ENCODE measurements at regions not wholly inside any gene's neighbourhood (a gene's known extent, or its start where the extent isn't known, plus 50 kb on each side); places are given as distances from the start of the nearest gene placed in this dataset.

DNA sequence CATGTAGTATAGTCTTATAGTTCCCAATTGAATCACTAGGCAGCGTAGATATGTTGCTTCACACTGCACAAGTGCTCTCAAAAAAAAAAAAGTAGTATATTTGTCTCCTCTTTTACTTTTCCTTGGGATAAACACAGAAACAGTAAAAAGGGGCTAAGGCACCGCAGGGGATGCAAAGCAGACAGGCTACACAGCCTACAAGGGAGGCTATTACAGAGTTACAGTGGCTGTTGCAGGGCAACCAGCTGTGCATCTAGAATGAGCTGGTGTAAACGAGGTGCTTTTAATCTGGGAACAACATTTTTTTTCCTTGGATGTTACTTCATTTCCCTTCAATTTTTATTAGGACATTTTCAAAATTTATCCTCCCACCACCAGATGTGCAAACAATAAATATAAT, 1934.7 kb upstream of the CELF4 start:
- no peaks in the 10 kb centered on the region for H3K36me3 ChIP-seq
- H3K4me1 ChIP-seq: no peaks in the 10 kb centered on the region
- no peak overlapping the region for H3K27ac ChIP-seq
- H3K4me3 ChIP-seq: no peak overlapping the region
- WGBS, 2 donors: 47 to 55% methylated on average over 3 of the region's 3 CpGs
- H3K9me3 ChIP-seq: no peaks in the 10 kb centered on the region
- no peak for DNase-seq (ENCODE audit: low spot score in 2 of 2)
- TF ChIP-seq, protein P1, sequence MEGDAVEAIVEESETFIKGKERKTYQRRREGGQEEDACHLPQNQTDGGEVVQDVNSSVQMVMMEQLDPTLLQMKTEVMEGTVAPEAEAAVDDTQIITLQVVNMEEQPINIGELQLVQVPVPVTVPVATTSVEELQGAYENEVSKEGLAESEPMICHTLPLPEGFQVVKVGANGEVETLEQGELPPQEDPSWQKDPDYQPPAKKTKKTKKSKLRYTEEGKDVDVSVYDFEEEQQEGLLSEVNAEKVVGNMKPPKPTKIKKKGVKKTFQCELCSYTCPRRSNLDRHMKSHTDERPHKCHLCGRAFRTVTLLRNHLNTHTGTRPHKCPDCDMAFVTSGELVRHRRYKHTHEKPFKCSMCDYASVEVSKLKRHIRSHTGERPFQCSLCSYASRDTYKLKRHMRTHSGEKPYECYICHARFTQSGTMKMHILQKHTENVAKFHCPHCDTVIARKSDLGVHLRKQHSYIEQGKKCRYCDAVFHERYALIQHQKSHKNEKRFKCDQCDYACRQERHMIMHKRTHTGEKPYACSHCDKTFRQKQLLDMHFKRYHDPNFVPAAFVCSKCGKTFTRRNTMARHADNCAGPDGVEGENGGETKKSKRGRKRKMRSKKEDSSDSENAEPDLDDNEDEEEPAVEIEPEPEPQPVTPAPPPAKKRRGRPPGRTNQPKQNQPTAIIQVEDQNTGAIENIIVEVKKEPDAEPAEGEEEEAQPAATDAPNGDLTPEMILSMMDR (IDR thresholded peaks at IDR 0.05): no peak
- TF ChIP-seq EP300 (IDR thresholded peaks at IDR 0.05) (no peak), POLR2A (IDR thresholded peaks at IDR 0.05) (no peak)
- H3K27me3 ChIP-seq: no peaks in the 10 kb centered on the region

DNA sequence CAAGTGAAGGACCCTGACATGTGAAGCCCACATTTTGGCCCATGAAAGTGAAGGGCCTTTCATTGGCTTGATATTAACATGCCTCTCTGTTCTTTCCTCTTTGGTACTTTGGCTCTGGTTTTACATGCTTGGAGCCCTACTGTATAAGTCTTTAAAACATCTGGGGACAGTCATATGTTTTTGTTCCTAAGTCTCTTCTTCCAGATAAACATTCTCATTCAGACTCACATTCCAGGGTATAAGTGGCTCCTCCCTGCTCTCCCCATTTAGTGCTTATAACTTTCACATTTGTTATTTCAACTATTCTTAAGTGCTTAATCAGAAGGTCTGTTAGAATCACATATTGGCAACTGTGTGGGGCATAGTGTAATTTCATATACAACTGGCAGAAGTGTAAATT, 1932.2 kb upstream of the CELF4 start:
- TF ChIP-seq POLR2A (IDR thresholded peaks at IDR 0.05) (no peak), EP300 (IDR thresholded peaks at IDR 0.05) (no peak)
- TF ChIP-seq, protein P1 (IDR thresholded peaks at IDR 0.05): no peak
- Histone ChIP-seq H3K4me1 (no peaks in the 10 kb centered on the region), H3K9me3 (no peaks in the 10 kb centered on the region), H3K27ac (no peak overlapping the region), H3K4me3 (no peak overlapping the region), H3K27me3 (no peaks in the 10 kb centered on the region), H3K36me3 (no peaks in the 10 kb centered on the region)
- DNase-seq (ENCODE audit: low spot score in 2 of 2): no peak

DNA sequence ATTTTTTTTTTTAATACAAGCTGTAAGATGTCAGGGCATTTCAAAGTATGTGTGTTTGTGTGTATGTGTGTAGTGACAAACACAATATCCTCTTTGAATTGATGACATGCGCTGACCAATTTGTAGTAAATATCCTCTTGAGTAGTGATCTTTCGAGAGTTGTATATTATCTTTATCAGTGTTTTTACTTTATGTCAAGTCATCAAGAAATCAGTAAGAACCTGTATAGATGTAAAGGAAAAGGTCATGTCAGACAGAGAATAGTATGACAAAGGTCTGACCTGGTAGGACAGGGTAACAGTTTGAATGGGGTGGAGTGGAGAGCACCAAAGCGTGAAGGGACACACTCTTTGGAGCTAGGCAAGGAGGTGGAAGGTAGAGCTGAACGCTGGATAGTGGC, 1931.4 kb upstream of the CELF4 start:
- TF ChIP-seq EP300 (IDR thresholded peaks at IDR 0.05): no peak
- TF ChIP-seq POLR2A (IDR thresholded peaks at IDR 0.05): no peak
- TF ChIP-seq, protein P1 (IDR thresholded peaks at IDR 0.05): no peak
- Histone ChIP-seq H3K9me3 (no peaks in the 10 kb centered on the region), H3K4me1 (no peaks in the 10 kb centered on the region), H3K27ac (no peak overlapping the region), H3K27me3 (no peaks in the 10 kb centered on the region), H3K4me3 (no peak overlapping the region), H3K36me3 (no peaks in the 10 kb centered on the region)
- 72 to 82% methylated on average over 4 of the region's 4 CpGs for WGBS, 2 donors
- no peak for DNase-seq (ENCODE audit: low spot score in 2 of 2)

DNA sequence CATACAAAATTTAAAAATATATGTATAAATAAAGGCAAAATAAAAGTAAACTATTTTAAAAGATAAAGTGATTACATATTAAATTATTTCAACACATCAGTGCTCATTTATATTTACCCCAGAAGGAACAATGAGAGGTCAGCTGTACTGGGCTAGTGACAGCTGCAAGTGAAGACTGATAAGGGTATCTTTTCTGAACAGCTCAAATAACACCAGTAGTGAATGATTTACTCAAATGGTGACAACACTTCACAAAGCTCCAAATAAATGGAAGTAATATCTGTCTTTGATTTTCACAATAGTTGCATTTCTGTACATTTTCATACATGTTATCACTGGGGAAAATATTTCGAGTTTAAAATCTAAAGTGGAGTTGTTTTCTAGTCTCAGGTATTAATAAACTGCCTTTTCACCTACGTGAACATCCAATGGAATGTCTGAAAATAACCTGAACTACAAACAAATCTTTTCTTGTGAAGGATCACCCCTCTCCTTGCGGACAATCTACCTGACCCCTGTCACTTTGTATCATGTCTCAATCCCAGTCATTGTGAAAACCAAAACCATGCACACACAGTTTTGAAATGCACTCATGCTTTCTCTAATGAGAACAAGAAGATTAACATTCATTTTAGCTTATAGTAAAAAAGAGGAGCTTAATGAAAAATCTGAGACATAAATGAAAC, 1928.8 kb upstream of the CELF4 start:
- WGBS, 2 donors: 85 to 86% methylated on average over 3 of the region's 3 CpGs
- DNase-seq (ENCODE audit: low spot score in 2 of 2): no peak
- TF ChIP-seq EP300 (IDR thresholded peaks at IDR 0.05) (no peak), POLR2A (IDR thresholded peaks at IDR 0.05) (no peak)

DNA sequence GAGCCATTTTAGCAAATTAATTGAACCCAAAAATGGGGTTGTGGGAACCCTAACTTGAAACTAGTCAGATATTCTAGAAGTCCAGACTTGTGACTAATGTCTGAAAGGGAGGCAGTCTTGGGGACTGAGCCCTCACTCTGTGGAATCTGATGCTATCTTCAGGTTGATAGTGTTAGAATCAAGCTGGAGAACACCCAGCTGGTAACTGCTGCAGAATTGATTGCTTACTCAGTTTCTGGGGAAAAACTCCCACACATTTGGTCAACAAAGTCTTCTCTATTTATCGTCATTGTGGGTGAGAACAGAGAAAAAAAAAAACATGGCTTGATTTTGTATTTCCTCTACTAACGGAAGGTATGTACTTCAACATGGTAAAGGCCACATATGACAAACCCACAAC, 1925.8 kb upstream of the CELF4 start:
- no peak overlapping the region for H3K27ac ChIP-seq
- H3K4me3 ChIP-seq: no peak overlapping the region
- 45 to 59% methylated on average over 2 of the region's 2 CpGs for WGBS, 2 donors
- no peaks in the 10 kb centered on the region for H3K36me3 ChIP-seq
- TF ChIP-seq, protein P1 (IDR thresholded peaks at IDR 0.05): no peak
- TF ChIP-seq POLR2A (IDR thresholded peaks at IDR 0.05) (no peak), EP300 (IDR thresholded peaks at IDR 0.05) (no peak)
- no peaks in the 10 kb centered on the region for H3K9me3 ChIP-seq
- DNase-seq (ENCODE audit: low spot score in 2 of 2): no peak
- no peaks in the 10 kb centered on the region for H3K4me1 ChIP-seq
- H3K27me3 ChIP-seq: no peaks in the 10 kb centered on the region

More for the DNA sequence above, 1928.8 kb upstream of the CELF4 start:
- no peaks in the 10 kb centered on the region for H3K36me3 ChIP-seq
- H3K4me1 ChIP-seq: no peaks in the 10 kb centered on the region
- H3K4me3 ChIP-seq: no peak overlapping the region
- H3K27me3 ChIP-seq: no peaks in the 10 kb centered on the region
- no peak overlapping the region for H3K27ac ChIP-seq
- H3K9me3 ChIP-seq: no peaks in the 10 kb centered on the region

DNA sequence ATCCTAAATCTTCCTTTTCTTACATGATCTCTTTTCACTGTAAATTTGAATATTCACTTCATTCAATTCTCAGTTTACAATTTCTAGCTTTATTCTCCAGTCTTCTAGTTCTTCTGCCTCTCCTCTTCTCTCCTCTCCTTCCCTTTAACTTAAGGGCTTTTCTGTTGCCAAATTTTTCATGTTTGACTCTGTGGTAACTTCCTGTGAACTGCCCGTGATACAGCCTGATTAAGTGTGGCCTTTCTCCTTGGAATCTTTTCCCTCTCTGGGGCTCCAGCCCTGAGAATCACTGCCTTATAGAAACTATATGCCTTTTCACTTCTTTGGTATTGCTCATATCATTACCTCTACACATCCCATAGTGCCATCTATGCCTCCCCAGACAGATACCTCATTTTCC, 1923.8 kb upstream of the CELF4 start:
- H3K27me3 ChIP-seq: no peaks in the 10 kb centered on the region
- DNase-seq (ENCODE audit: low spot score in 2 of 2): no peak
- H3K9me3 ChIP-seq: no peaks in the 10 kb centered on the region
- 13 to 30% methylated on average over 1 of the region's 1 CpG for WGBS, 2 donors
- no peaks in the 10 kb centered on the region for H3K36me3 ChIP-seq
- no peak overlapping the region for H3K4me3 ChIP-seq
- H3K27ac ChIP-seq: no peak overlapping the region
- no peaks in the 10 kb centered on the region for H3K4me1 ChIP-seq
- TF ChIP-seq, protein P1 (IDR thresholded peaks at IDR 0.05): no peak
- TF ChIP-seq POLR2A (IDR thresholded peaks at IDR 0.05): no peak
- TF ChIP-seq EP300 (IDR thresholded peaks at IDR 0.05): no peak
